ENCODE measurements at regions not wholly inside any gene's neighbourhood (a gene's known extent, or its start where the extent isn't known, plus 50 kb on each side); places are given as distances from the start of the nearest gene placed in this dataset.

DNA sequence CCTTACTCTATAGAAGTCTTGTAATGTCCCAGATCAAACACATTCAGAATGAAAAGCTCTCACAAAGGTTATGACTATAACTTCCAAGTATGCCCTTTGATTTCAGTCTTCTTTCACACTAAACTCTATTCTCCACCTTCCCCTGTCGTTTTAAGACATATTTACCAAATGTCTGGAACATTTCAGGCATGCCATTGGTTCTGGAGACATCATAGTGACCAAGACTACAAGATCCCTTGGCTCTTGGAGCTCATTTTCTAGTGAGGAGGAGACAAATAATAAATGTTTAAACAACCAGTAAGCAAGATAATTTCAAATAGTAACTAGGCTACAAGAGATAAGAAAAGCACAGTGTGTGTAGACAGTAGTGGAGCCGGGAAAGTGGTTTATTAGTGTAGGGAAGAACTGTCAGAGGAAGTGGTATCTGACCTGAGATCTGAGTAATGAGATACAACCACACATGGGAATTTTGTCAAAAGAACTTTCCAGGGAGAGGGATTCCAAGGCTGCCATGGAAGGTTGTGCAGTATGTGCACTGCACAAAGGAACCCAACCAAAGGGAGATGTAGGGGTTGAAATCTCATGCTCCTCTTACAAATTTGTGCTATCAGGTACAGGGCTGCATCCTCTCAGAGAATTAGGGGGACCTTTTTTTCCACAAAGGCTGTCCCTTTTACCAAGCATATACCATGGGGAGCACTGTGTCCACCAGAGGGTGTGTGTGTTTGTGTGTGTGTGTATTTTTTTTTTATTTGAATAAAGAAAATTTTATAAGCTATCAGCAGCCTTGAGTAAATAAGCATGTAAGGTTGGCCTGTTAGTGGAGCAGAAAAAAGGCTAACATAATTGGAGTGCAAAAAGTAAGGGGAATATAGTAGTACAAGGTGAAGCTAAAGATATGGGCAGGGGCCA, 1279.1 kb upstream of the WWC1 start:
- DNase-seq, result no peak

DNA sequence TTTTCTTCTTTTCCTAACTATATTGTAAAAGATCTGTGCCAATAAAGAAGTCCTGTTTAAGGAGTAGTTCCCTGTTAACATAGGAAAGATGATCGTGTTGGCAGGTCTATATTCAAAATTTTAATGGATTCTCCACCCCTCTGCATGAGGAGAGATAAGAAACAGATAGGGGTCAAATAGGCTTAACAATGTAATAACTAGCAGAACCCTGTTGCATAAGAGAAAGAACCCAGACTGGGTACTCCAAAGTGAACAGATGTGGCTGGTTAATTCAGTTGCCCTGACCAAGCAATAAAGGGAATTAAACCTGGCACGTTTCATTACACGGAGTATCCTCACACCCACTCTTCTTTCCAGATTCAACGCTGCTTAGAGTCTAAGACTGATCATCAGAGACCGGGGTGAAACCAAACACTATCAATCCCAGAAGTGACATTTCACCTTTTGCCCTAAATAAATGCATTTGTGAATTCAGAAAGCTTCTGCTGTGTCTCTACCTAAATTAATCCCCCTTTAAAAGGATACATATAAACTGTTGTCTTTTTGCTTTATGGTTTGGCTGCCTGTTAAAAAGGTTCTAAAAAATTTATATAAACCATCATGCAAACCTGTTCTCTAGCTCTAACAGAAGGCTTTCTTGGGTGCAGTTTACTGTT, 1276.9 kb upstream of the WWC1 start:
- no peak for DNase-seq

DNA sequence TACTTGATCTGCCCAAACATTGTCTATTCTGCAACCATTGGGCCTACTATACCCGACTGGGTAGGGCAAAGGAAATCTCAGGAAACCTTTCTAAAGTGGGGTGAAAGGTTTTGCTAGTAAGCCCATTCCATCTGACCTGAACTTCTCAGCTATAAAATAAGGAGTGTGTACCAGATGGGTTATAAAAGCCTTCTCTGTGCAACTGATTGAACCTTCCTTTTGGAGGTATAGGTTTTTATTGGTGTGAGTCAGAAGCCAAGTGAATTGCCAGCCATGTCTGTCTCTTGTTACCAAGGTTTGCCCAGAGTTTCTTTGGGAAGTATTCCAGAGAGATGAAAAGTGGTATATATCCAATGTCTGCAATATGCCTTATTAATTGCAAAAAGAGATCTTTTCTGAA, 1271.0 kb upstream of the WWC1 start:
- DNase-seq, result no peak

DNA sequence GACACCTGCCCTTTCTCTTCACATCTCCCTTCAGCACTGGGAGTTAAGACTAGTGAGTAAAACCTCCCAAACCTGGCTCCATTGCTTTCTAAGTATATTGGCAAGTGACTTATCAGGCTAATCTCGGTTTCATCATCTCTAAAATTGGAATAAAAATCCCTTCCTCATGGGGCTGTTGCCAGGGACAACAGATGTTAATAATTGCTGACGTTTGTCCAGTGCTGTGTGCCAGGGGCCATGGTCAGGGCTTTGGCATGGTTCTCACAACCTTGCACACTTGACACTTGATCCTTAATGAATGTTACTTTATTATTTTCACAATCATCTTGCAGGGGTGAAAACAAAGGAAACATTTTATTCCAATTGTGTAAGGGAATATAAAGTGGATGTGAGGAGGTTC, 1262.0 kb upstream of the WWC1 start:
- no peak for DNase-seq

DNA sequence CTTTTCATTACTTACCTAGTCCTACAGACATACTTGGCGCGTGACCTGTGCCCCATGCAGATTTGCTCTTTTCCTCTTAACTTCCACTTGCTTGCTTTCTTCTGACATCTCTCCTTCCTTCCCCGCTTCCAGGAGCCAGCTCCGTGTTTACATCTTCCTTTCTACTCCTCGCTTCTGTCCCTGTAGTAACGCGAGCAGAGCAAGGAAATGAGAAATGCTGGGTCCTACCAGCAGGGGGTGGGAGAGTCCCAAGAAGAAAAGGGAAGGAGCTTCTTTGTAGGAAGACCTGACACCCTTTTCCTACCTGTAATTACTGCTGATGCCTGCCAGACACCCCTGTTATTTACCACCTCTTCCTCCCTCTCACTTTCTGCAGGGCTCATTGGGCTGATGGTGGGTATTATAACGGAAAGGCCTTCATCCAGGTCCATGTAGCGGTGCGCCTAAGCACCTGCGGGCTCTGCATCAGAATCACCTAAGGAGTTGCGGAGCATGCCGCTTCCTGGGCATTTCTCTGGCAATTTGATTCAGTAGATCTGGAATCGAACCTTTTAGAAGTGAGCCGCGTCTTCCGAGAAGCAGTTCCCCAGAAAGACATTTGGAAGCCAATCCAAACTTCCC, 1260.8 kb upstream of the WWC1 start:
- DNase-seq, result no peak

DNA sequence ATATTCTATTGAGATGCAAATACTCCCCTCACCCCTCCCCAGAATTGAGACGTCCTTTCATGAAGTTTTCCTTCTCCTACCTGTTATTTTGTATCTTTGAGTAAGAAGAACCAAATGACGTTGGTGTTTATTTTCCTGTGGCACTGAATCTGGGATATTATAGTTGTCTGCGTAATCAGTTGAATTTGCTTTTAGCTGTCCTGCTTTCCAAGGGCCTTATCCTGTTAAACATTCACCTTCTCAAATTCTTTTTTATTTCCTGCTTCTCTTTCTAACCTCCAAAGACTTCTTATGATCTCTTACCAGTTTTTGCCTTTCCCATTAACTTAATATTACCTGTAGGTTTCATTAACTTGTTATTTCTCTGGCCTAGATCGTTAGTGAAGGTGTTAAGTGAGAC, 1254.9 kb upstream of the WWC1 start:
- DNase-seq, result no peak

DNA sequence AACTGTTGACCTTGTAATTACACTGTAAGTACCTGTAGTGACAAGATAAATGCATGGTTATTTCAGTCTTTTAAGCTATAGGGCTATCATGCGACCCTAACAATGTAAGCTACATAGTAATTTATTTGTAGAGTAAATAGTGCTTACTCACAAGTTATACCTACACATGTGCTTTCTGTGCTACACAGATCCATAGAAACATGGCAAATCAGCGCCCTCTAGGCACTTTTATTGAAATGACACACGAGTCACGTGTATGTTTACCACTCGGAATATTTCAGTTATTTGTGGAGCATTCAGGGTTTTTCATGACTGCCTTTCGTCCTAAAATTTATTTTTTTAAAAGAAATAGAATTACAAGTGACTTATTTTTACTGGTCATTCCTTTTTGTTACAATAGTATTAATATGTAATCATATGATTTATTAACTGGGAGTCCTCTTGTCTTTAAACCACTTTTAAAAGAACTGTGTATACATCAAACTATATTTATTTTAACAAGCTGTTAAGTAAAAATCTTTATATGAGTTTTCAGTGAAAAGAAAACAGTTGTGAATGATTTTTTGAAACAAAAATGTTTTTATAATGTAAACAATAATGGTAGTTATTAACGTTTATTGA, 1242.3 kb upstream of the WWC1 start:
- no peak for DNase-seq

DNA sequence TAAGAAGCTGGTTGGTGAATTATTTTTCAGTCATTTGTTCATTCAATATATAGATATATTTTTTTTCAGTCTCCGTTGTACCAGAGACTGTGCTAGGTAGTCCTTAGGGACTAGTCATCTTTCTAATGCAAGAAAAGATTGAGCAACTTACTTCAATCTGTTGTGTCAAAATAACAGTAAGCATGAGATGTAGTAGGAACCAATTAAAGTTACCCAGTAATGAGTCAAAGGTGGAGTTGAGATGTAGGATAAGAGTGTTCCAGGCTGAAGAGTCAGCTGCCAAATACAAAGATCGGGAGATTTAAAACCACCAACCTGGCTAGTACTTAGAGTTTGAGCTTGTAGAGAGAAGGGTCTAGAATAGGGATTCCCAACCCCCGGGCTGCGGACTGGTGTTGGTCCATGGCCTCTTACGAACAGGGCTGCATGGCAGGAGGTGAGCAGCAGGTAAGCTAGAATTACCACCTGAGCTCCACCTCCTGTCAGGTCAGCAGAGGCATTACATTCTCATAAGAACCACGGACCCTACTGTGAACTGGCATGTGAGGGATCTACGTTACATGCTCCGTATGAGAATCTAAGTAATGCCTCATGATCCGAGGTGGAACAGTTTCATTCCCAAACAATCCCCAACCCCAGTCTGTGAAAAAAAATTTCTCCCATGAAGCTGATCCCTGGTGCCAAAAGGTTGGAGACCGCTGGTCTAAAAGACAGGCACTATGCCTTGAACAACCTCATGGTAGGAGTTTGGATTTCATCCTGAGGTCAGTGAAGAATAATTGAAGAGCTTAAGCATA, 1241.5 kb upstream of the WWC1 start:
- no peak for DNase-seq

DNA sequence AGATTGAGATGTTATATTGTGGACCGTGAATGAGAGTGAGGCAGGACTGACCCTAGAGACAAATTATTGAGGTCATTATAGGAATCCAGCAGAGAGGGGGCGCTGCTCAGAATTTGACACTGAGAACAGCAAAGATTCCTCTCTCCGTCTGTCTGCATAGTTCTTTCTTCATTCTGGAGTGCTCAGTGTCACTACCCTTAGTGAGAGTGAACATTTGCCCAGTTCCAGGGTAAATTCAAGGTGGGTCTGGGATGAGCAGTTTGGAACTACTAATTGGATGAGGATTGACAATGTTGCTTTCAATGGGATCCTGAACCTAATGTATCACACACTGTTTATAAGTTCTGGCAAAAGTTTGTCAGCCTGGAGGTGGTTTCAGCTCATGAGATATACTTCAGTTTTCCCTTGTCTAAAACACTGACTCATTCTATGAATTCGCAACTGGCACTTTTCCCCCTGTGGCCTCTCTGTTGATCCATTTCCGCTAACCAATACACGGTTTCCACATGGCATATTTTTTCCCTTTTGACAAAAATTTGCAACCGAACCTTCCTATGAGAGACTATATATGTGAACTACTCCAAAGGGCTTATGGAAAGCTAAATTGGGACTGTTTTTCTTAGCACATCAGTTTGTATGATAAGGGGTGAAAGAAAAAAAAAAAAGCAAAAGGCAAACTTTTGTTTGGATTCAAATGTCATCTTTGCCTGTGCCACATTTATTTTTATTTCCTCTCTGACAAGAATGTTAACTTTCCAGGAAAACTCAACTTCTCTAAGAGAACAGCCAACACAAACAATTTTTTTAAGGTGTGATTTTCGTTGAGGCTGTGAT, 1240.7 kb upstream of the WWC1 start:
- no peak for DNase-seq

DNA sequence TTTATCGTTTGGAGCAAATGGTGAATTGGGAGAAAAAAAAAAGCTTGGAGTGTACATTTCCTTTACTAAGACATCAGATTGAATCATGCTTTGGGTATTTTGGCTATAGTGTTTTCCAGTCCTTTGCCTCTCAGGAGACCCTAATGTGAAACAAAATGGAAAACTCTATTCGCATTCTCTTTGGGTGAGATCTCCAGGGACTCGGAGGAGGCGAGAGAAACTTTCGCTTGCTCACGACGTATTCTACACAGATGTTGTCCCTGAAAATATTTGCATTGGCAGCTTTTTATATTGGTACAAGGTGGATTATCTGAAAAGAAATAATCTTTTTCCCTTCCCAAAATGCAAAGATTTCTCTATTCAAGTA, 1240.1 kb upstream of the WWC1 start:
- no peak for DNase-seq

DNA sequence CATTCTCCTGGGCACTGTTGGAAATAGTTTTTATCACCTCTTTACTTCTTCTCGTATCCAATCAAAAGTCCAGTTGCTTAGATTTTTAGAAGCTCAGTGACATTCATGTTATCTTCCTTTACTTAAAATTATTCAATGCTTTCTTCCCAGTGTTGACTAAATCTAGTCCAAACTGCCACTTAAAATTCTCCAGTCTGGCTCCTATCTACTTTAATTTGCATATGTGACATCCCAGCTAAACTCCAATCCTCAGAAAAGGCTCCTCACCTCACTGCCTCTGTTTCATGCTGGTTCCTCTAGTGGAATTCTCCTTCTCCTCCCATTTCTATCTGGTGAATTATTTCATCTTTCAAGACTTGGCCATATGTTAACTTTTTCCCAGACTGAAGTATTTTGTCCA, 1238.7 kb upstream of the WWC1 start:
- DNase-seq, result no peak

DNA sequence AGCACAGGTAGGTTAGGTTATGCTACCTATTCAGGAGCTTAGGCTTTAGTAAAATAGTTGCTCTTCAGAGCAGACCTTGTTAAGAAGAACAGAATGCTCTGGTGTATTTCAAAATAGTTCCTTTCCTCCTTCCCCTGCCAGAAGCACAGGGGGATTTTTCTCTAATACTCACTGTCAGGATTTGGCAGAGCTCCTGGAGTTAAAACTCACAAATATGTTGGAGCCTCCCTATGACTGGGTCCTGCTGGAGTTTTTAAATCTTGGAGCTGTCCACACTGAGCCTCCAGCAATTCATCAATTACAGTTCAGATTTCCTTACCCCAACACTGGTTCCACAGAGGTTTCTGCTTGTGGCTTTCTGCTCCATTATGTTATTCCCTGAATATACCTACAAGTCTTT, 1233.8 kb upstream of the WWC1 start:
- no peak for DNase-seq

DNA sequence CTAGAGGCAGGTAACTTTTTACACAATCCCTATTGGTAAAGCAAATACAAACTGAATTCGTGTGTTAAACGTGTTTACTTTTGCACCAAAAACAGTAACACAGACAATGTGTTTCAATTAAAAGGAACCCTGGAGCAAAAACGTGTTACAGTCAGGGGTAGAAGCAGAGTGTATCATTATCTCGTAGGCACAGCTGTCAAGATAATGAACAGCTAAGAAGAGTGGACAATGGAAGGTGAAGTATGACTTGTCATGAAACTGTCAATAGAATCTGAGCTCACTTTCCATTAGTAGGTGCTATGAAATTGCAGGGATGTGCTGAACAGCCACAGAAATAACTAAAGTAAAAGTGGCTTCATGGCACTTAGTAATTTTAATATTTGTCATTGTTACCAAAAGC, 1229.8 kb upstream of the WWC1 start:
- no peak for DNase-seq

DNA sequence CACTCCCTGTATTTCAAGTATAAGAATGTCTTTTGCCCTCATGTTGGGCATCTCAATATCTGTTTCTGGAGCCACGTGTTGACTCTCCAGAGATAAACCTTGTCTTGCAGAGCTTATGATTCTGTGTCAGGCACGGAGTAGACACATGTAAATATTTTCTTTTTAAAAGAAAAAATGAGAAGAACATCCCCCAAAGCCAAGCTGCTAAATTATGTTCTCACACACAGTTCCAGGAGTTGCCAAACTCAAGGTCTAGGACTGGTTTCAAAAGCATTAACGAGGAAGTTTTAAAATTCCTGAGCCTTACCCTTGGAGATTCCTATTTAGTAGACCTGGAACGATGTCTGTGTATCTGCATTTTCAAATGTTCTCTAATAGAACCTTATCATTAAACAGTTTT, 1228.3 kb upstream of the WWC1 start:
- no peak for DNase-seq

DNA sequence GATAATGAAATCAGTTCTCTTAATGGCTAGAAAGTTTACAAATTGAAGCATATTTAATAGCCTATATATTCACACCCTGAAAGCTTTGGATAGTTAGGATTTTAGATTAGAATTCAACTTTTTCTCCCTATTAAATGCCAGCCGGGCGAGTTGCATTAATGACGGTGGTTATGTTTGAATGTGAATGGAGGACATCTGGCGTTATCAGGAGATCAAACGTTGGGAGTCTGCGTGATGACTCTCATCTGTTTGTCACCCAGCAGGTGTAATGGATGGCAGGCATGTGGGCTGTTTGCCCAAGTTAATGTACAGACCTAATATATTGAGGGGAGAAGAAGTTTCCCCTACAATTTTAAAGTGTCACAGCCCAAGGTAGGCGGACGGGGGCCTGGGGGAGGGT, 1227.7 kb upstream of the WWC1 start:
- DNase-seq, result no peak

DNA sequence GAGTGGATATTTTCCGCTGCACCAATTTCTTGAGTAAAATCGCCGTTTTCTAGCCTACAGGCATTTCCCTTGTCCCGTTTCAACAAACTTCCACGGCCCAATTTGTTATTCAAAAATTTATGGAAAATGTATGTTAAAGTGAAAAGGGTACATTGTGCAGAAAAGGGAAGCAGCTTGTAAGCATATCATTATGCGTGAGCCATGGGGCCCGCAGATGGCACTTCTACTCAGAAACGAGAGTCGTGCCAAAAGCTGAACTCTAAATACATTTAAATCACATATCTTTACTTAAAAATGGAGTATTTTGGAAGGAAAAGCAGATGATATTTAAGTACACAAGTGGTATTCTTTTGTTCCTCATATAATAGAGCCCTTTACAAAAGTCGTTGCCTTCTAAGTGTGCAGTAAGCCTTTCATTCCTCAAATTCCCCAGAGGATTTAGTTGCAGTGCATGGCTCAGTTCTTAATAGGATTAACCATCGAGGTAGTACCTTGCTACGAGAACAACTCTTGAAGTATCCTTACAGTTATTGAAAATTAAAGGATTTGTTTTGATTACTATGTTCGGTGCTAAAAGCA, 1227.2 kb upstream of the WWC1 start:
- no peak for DNase-seq

DNA sequence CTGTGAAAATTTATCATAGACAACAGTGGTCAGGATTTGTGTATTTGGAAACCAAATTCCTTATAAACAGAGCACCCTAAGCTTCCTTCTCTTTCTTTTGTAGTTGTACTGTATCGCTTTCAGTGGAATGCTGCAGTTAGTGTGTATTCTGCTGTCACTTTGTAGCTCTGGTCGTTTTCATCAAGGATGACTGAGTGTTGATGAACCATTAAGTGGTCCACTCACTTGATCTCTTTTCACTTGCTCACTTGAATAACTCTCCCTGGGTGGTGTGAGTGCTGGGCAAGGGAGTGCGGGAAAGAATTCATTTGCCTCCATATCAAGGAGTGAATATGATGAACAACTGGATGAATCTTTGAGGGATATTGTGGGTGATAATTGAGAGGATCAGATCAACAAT, 1225.7 kb upstream of the WWC1 start:
- no peak for DNase-seq

DNA sequence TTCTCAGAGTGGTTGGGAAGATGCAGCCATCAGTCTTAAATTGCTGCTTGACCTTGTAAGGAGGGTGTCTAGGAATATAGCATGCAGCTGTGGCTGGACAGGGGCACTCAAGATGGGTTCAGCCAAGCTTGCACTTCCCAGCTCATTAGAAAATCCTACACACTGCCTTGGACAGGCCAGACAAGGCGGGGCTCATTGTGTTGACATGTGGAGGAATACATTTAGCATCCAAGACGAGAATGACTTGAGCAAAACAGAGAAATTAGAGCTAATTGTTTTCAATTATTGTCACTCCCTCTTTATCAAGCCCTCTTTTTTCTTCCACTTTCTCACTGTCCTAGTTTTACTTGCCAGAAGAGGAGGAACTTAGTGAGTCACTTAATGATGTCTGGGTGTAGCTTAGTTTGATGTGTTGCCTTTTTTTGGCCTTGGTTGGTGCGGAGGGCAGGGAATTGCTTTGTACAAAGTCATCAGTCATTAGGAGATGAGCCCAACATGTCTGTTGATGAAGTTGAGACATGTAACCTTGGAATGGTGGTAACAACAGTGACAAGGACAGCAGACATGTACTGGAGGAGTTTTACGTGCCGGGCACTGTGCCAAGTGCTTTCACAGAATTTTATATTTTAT, 1219.3 kb upstream of the WWC1 start:
- no peak for DNase-seq

DNA sequence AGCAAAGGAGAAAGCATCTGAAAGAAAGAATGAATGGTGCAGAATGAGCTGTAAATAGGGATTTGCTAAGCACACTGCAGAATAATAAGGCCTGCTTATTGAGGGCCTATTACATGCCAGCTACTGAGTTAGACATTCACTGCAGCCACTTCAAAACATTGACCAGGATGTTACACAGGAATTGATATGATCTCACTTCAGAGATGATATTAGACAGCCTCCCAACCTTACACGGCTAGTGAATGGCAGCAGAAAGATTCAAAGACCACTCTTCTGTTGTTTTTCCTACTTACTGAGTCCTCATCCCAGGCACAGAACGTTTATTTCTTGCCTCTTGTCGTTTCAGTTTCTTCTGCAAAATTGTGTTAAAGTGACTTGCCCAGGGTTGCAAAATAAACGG, 1209.9 kb upstream of the WWC1 start:
- DNase-seq, result no peak

DNA sequence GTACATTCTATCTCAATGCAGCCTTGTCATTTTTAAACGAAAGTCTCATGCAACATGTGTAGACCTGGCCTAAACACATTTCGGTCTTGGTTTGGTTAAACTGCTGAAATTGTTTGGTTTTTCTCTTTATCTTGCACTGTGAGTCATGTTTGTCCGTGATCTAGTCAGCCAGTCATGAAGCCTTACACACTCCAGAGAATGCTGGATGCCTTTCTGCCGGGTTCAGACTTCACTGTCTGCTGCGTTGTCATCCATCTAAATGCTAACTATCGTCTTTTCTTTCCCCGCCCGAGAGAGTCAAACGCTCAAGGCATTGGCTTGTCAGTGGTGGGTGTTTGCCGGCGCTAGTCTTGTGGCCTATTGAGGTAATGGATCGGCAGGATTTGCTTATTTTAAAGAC, 1194.6 kb upstream of the WWC1 start:
- DNase-seq, result no peak

DNA sequence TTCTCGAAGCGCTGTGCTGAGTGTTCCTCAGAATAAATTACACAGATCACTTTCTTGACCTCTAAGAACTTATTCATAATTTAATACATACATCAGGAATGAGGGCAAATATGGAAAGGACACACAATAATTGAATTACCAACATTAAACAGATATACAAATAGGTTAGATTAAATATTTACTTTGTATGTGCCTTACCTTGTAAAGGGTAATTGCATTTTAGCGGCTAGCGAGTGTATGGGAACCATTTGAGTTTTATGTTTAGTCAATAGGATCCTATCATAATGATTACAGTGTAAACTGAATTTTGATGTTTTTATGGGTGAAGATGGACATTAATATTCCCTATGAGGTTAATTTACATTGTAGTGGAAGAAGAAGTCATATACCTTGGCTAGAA, 1187.1 kb upstream of the WWC1 start:
- no peak for DNase-seq
